ENCODE measurements at regions not wholly inside any gene's neighbourhood (a gene's known extent, or its start where the extent isn't known, plus 50 kb on each side); places are given as distances from the start of the nearest gene placed in this dataset.

- TF ChIP-seq CTCF (IDR thresholded peaks at IDR 0.05) = no peak
- TF ChIP-seq POLR2A (IDR thresholded peaks at IDR 0.05) = no peak
Measured at GRCh38 chr1:4894566-4894965, 240.2 kb downstream of the AJAP1 start.
